HG03558 (cell line): ENCODE measurements at regions not wholly inside any gene's neighbourhood (a gene's known extent, or its start where the extent isn't known, plus 50 kb on each side); places are given as distances from the start of the nearest gene placed in this dataset.
"Not testable (repeated sequence)": the region's sequence is repeated elsewhere in the genome, so short reads cannot be mapped to it uniquely, and the experiment has no call there.

Experiments
- ATAC-seq: cut with Tn5 transposase; IDR thresholded peaks from one replicate; pipeline ENCODE4 v1.9.1; 2021; ENCODE audit warnings: moderate number of reproducible peaks; ENCODE audit not compliant: unreplicated experiment; ENCODE audit errors: extremely low read depth

GRCh38 chr15:69551391-69552056, 98.9 kb downstream of the RPLP1 start:
- ATAC-seq: no peak

DNA sequence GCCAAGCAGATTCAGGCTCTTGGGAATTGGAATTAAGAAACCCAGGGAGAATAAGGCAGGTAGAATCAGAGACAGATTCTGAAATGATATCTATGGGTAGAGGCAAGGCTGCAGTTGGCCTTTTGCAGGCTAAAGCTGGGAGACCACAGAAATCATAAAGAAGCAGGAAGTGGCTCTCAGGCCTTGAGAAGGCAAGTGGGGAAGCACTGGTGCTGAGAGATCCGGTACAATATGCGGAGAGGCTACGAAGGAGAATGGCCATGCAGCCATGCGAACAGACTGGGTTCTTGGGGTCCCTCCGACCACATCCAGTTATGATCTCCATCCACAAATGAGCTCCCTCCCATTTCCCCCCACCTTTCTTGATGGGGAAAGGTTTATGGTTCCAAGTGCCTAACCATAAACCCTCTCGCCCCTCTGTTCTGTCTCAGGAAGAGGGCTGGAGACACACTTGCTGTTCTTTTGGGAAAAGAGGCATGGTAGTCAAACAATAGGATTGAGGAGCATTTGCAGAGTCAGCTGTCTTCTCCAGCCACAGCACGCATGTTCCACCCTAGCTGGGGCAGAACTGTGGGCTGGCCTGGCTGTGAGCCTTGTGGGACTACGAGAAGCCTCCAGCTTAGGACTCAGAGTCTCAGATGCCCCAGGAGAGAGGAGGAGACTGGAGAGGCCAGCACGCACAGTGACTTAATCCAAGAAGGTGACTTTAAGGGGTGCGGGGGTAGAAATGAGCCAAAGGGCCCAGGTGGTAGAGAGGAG, 99.6 kb downstream of the RPLP1 start:
- ATAC-seq: no peak

DNA sequence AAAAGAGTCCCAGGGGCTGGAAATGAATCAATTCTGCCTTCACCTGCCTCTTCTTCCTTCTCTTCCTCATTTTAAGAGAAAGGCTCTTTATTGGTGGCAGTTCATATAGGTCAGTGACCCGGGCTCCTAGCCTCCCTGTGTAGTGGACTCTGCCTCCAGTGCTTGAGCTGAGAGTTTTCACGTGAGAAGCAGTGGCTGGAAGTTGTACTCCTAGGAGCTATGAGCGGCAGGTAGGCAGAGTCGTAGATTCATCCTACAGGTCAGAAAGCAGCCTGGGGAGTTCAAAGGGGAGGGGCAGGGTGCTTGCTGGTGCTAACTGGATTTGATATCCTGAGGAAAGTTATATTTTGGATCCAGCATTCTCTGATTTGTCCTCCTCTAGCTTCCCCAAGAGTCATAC, 101.1 kb downstream of the RPLP1 start:
- ATAC-seq: no peak

- no peak for ATAC-seq
Observed at GRCh38 chr15:69554279-69554961, 101.8 kb downstream of the RPLP1 start.

DNA sequence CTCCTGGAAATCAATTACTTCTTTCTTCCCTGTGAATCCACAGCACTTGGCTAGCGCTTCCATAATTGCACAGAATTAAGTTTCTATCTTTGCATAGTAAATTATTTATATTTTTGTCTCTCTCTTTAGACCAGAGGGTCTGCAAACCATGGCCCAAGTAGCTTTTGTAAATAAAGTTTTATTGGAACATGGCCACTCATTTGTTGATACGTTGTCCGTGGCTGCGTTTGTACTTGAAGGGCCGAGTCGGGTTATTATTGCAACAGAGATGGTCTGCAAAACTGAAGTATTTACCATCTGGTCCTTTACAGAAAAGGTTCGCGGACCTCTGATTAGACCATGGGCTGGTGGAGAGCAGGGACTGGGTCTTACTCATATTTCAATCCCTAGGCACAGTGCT, 102.5 kb downstream of the RPLP1 start:
- no peak for ATAC-seq

DNA sequence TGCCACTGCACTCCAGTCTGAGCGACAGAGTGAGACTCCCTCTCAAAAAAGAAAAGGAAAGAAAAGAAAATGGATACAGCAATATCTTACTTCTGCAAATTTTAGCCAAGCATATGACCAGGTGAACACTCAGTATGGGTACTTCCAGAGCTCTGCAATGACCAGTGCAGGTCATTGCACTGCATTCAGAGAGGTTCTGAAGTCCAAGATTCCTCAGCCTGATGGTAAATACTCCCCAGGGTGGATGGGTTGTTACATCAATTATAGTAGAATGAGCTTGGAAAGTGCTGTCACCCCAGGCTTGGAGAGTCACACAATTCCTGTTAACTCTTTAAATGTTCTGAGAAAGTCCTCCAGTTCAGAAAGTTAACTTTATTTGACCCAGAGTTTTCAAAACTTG, 103.7 kb downstream of the RPLP1 start:
- ATAC-seq: no peak

DNA sequence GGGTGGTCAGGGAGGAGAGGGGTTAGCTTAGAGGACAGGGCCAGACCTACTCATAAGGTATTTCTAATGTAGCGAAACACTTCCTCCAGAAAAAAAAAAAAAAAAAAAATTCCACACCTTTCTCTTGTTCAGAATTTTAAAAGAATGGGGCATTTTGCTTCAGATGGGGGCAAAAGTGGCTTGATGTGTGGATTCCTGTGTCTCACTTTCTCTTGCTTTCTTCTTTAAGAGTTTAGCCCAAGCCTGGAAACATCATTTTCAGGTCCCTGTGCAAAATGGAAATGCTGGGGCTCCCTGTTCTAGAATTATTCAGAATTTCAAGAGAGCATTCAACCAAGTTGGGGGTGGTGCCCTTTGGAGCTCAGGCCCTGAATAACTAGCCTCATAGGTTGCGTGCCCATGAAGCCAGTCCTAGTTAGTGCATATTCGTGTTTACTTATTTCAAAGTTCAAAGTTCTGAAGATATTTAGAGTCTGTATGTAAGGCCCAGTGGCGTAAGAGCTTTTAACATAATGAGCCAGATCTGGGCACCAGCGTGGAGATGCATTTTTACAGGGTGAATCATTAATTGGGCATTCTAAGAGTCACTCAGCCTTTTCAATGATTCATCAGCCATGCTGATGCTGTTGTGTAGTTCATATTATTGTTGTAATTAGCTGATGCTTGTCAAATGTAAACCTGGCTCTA, 104.5 kb downstream of the RPLP1 start:
- ATAC-seq: no peak

GRCh38 chr15:69557707-69558409, 105.2 kb downstream of the RPLP1 start:
- no peak for ATAC-seq

DNA sequence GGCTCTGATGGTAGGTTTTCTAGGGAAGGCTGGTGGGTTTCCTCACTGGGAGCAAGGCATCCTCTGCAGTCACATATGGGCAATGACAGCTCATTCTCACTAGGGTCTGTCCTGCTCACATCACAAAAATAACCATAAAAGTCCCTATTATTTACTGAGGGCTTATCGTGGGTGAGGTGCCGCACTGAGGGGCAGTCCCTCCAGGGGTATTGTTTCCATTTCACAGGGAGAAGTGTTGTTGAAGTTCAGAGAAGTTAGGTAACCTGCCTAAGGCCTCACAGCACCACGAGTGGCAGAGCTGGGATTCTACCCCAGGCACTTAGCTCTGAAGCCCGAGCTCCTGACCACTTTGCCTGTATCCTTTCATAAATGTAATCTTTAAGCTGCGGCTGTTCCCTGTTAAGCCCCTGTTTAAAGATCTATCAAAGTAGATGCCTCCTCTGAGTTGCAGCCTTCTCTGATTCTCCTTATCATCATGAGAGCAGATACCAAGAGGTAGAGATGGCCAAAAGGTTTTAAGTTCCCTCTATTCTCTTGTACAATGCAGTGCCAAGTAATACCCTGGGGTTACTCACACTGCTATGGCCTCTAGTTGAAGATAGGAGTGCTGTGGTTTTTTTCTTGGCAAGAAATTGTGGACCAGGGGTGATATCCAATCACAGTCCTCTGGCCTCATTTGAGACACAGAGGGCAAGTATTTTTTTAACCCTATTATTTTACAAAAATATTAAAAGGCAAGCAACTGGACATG, 107.0 kb downstream of the RPLP1 start:
- ATAC-seq: no peak

DNA sequence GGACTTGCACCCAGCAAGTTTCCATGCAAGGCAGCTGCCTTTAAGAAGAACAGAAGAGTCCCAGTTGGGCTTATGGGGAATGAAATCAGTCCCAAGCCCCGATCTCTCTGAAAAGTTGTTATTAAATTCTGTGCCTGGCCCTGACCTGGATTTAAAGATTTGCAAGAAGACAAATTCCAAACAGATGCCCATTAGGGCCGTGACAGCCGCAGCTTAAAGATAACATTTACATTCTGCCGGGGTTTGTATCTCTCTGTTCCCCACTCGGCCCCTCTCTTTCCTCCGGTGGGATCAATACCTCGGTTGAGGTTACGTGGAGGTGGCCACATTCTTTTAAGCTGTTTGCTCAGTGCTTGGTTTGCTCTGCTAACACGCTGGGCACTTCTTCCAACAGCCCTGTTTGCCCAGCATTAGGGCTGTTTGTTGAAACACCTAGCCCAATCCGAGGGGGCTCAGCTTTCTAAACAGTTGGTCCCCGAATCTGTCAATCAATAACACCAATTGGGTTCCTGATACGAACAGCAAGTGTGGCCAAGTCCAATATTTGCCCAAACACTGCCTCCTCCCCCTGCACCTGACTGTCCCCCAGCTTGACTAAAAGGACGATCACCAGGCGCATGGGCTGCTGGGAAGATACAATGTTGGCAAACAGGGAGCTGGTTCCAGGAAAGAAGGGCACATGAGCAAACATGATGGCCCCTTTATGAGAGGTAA, 108.6 kb downstream of the RPLP1 start:
- ATAC-seq: no peak

DNA sequence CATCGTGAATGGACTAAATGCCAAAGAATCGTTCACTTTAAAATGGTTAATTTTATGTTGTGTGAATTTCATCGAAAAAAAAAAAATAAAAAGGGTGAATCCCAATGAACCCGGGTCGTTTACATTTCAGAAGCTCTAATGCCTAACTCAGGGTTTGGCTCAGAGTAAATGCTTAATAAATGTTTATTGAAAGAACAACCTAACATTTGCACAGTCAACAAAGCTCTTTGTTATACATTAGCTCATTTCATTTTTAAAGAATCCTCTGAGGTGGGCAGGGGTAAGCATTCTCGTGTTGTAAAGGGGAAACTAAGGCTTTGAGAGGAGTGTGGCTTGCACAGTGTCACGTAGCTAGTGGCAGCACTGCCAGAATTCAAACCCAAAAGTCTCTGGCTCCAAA, 109.5 kb downstream of the RPLP1 start:
- ATAC-seq: no peak

GRCh38 chr15:69562564-69562963, 109.9 kb downstream of the RPLP1 start:
- no peak for ATAC-seq

- no peak for ATAC-seq
Observed at GRCh38 chr15:69565066-69565655, 112.5 kb downstream of the RPLP1 start.

- ATAC-seq: not testable (repeated sequence)
Observed at GRCh38 chr15:69567238-69567760, 114.7 kb downstream of the RPLP1 start.

GRCh38 chr15:69568173-69569009, 115.8 kb downstream of the RPLP1 start:
- ATAC-seq: no peak

GRCh38 chr15:69570454-69570853, 117.8 kb downstream of the RPLP1 start:
- no peak for ATAC-seq

GRCh38 chr15:69570997-69571396, 118.4 kb downstream of the RPLP1 start:
- ATAC-seq: no peak
